GM19463 (cell line): ENCODE measurements at regions not wholly inside any gene's neighbourhood (a gene's known extent, or its start where the extent isn't known, plus 50 kb on each side); places are given as distances from the start of the nearest gene placed in this dataset.
A peak's percentile ranks its signal among the peaks of the same experiment; 100 is the strongest.
"Not testable (repeated sequence)": the region's sequence is repeated elsewhere in the genome, so short reads cannot be mapped to it uniquely, and the experiment has no call there.

Source experiments
- ATAC-seq: cut with Tn5 transposase; IDR thresholded peaks from one replicate; pipeline ENCODE4 v1.9.1; 2021; ENCODE audit warnings: mild to moderate bottlenecking, moderate library complexity; ENCODE audit not compliant: unreplicated experiment

- ATAC-seq: no peak
Measured at GRCh38 chr2:241956521-241957110, 87.1 kb downstream of the RTP5 start.

GRCh38 chr2:241957276-241957675 is 87.7 kb downstream of the RTP5 start:
- no peak for ATAC-seq

GRCh38 chr2:241958818-241959545 is 89.5 kb downstream of the RTP5 start:
- no peak for ATAC-seq

- ATAC-seq: no peak
Measured at GRCh38 chr2:241959751-241960269, 90.3 kb downstream of the RTP5 start.

- no peak for ATAC-seq
Measured at GRCh38 chr2:241961454-241961853, 91.9 kb downstream of the RTP5 start.

- ATAC-seq: no peak
Measured at GRCh38 chr2:241964133-241964532, 94.6 kb downstream of the RTP5 start.

- peak; percentile 84 for ATAC-seq
Measured at GRCh38 chr2:241965931-241966412, 96.4 kb downstream of the RTP5 start.

- ATAC-seq: no peak
Measured at GRCh38 chr2:241966647-241967466, 97.3 kb downstream of the RTP5 start.

GRCh38 chr2:241967467-241968144 is 98.1 kb downstream of the RTP5 start:
- ATAC-seq: no peak

- no peak for ATAC-seq
Measured at GRCh38 chr2:241968417-241968816, 98.9 kb downstream of the RTP5 start.

- not testable (repeated sequence) for ATAC-seq
Measured at GRCh38 chr2:241969182-241969581, 99.7 kb downstream of the RTP5 start.

- ATAC-seq: no peak
Measured at GRCh38 chr2:241970716-241971115, 101.2 kb downstream of the RTP5 start.

- no peak for ATAC-seq
Measured at GRCh38 chr2:241974096-241974495, 104.6 kb downstream of the RTP5 start.

- no peak for ATAC-seq
Measured at GRCh38 chr2:241974851-241975592, 105.5 kb downstream of the RTP5 start.

GRCh38 chr2:241975593-241976284 is 106.2 kb downstream of the RTP5 start:
- ATAC-seq: no peak

- no peak for ATAC-seq
Measured at GRCh38 chr2:241976296-241976695, 106.8 kb downstream of the RTP5 start.

- ATAC-seq: no peak
Measured at GRCh38 chr2:241977557-241978300, 108.2 kb downstream of the RTP5 start.

GRCh38 chr2:241978670-241979069 is 109.1 kb downstream of the RTP5 start:
- no peak for ATAC-seq

GRCh38 chr2:241980193-241980592 is 110.7 kb downstream of the RTP5 start:
- no peak for ATAC-seq
